ENCODE measurements at regions not wholly inside any gene's neighbourhood (a gene's known extent, or its start where the extent isn't known, plus 50 kb on each side); places are given as distances from the start of the nearest gene placed in this dataset.

DNA sequence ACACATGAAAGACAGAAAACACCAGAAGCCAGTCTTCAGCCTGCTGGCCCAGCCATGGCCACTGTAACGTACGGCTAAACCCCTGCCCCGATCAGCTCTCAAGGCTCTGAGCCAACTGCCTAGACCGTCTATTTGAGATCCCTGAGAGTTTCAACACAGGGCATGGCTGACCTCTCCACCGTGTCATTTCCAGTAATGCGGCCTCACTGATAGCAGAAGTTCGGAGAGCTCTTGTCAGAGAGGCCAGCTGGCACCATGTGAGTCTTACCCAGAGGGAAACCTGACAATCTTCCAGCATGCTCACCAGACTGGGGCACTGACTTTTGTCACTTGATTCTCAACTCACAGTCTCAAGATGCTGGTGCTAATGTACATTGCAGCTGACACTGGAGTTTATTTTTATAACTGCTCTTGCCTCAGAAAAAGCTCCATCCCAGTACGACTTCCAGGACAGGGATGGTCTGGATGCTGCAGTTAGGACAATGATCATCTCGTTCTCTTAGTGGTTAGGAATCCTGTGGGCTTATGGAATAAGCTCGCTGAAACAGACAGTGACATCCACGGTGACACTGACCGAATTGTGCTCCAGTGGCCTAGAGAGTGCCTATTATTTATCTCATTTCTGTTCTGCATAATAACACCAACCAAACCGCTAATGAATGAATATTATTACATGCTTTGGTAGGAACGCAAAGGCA is 372.7 kb downstream of the ICE1 start:
- no peak for DNase-seq

DNA sequence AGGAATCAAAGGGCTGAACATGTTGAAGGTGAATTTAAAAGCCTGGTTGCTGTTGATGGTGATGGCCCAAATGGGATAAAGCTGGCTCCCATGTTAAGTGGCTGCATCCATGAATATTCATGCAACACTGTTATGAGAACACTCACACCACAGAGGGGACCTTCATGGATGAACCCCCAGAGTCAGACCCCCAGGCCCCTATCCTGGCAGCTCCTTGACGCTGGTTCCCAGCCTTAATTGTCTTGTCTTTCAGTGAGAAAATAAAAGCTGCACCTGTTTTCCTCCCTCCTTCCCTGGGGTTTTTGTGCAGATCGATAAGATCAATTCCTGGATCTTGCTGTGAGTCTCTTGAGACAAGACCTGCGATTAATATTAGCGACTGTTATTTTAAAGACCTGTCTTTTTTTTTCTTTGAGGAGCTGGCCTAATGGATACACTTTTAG is 371.7 kb downstream of the ICE1 start:
- no peak for DNase-seq

GRCh38 chr5:5793242-5794117 is 371.0 kb downstream of the ICE1 start:
- no peak for DNase-seq

DNA sequence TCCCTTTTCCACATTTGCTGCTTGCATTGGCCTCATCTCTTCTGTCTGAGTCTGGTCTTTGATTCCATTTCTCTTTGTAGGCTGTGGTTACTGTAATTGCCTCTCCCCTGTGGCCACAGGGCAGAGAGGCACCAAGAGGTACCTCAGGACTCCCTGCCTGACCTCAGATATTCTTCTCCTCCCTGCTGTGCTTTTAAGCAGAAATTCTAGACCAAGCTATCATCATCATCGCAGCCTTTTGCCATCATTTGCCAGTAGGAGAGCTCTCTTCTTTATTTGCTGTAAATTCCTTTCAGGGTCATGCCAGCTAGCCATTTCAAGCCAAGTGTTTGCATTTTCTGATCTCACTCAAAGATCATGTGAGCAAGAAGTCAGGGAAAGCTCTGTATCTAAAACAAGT is 369.6 kb downstream of the ICE1 start:
- DNase-seq, result no peak

GRCh38 chr5:5788793-5789192 is 366.3 kb downstream of the ICE1 start:
- no peak for DNase-seq

GRCh38 chr5:5787373-5787772 is 364.9 kb downstream of the ICE1 start:
- DNase-seq, result no peak

DNA sequence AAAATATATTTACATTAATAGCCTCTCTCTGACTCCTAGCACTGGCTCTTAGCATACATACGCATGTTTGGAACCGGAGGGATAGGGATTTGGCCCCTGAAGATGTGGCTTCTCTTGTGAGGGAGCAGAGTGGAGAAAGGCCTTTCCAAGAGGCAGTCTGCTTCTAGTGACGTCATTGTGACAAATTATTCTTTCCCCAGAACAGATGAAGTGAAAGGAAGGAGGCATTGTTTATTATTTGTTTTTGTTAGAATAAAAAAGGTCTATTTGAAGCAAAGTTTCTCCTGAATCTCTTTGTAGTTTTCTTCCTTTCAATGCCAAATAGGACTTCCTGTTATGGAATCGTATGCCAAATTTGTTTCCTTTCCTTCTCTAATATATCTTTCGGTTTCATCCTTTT is 361.6 kb downstream of the ICE1 start:
- no peak for DNase-seq

DNA sequence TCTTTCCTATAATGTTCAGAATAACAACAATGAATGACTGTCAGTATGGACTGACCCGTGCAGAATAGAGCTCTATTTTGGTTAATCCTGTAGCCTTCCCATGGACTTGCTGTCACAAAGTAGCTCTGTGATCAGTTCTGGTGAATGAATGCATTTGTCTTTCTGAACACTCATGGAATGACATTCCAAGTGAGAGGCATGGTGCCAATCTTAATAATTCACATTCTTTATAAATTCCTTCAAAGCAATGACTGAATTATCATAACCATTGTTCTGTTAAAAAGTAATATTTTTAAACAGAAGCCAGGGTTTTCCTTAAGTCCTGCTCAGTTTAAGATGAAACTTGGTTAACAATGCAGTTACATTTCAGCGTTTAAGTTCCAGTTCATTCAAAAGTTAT is 360.5 kb downstream of the ICE1 start:
- no peak for DNase-seq

GRCh38 chr5:5782402-5782801 is 359.9 kb downstream of the ICE1 start:
- no peak for DNase-seq

DNA sequence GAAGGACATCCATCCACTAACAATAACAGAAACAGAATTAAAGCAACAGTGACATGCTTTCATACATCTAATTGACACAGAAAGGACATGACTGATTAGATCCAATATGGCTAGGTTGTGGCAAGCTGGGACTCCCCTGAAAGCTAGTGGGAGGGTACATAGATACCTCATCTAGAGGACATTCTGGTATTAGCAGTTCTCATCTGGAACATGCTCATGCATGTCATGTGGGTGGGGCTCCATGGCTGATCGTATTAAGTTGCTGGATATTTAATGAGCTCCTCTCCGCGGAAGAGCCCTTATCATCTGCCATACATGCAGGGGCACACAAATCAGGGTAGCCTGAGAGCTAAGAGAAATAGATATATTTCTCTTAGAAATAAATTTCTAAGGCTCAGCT is 358.9 kb downstream of the ICE1 start:
- no peak for DNase-seq

DNA sequence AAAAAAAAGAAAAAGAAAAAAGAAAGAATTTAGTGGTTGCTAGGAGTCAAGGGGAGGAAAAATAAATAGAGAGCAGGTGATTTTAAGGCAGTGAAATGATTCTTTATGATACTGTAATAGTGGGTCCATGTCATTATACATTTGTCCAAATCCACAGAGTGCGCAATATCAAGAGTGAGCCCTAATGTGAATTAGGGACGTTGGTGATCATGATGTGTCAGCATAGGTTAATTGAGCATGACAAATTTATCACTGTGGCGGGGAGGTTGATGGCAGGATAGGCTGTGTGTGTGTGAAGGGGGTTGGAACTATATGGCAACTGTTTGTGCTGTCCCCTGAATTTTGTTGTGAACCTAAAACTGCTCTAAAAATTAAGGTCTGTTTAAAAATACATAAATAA is 357.8 kb downstream of the ICE1 start:
- no peak for DNase-seq

DNA sequence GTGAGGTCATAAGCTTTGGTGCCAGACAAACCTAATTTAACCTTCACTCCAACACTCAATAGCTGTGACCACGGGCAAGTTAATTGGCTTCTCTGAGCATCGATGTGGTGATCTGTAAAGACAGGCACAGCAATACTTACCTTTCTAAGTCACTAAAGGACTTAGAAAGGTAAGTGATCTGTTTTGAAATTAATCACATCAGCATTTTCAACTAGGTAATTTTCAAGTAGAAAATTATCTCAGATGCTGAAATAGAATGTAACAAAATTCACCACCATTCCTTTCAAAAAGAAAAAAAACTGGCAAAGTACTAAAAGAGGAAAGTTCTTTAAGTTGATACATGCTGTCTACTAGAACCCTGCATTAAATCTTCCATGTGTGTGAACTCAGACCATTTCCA is 354.5 kb downstream of the ICE1 start:
- no peak for DNase-seq

GRCh38 chr5:5772202-5772601 is 349.7 kb downstream of the ICE1 start:
- DNase-seq, result no peak

DNA sequence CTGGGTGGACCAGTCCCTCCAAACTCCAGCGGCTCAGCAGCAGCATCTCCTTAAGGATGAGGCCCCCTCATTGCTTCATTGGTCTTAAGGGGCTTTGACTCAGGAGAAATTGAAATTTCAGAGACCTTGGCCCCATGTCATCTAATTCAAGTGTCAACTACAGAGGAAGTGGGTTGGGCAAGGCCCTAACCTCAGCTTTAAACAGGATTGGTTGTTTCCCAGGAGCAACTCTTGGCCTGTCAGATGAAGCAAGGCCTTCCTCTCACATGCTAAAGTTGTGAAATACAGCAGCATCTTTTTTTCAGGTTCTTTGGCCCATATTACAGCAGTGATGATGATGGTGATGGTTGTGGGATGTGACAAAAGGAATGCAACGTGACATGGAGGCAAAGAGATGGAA is 348.3 kb downstream of the ICE1 start:
- no peak for DNase-seq

DNA sequence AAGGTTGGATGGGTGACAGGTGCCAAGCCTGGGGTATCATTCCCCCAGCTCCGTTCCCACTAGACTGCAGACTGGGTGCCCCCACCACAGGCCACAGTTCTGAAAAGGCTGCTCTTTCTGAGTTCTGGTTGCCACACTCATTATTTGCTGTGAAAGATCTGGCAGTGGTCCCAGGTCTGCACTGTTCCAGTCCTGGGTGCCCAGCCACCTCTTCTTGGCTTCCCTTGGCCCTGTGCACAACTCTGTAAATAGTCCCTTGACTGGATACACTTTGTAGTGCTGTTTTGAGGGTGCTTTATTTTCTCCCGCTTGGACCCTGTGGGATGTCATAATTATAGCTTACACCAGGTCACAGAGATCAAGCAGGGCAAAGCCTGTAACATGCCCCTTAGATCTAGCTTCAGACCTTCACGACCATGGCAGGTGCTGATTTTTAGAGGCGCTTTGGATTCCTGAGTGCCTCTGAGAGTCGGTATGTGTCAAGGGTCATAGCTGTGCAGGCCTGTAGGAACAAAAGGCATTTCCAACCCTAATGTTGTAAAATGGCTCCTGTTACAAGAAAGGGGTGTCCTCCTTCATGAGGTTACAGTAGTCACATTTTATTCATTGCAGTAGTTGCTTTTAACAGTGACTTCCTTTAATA is 344.9 kb downstream of the ICE1 start:
- DNase-seq, result no peak

GRCh38 chr5:5765066-5765850 is 342.8 kb downstream of the ICE1 start:
- DNase-seq, result no peak

DNA sequence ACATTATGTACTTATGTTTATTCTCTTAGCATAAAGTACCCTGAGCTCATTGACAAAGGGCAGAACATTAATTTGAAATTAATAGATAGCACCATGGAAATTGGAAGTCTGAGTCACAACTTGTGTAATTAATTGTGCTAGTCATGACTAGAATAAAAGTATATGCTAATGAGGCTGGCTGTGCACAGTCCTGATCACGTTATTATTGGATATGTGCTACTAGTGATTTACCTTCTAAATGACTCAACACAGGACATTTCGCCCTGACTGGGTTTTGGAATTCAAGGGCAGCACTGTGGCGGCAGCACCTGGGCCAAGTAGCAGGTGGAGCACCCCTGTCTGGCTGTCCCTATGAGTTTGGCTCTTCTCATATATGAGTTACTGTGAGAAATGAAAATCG is 341.8 kb downstream of the ICE1 start:
- no peak for DNase-seq

DNA sequence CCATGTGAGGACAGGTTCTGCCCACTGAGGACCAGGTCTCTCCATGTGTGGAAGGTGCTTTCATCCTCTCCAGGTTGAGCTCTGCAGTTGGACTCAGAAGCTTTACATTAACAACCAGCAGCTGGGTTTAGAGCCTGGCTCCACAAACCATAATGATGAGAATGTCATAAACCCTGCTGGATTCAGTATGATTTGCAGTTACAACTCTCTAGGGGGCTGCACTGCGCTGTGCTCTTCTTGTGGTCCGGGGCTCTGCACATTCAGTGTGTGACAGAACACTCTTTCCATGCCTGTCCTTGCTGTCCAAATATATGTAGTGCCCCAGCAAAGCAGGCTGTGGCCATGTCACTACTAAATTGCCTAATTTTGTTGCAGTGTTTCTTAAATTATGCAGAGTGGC is 334.3 kb downstream of the ICE1 start:
- no peak for DNase-seq

GRCh38 chr5:5755888-5756287 is 333.4 kb downstream of the ICE1 start:
- no peak for DNase-seq

GRCh38 chr5:5752844-5753243 is 330.4 kb downstream of the ICE1 start:
- no peak for DNase-seq

GRCh38 chr5:5751987-5752386 is 329.5 kb downstream of the ICE1 start:
- DNase-seq, result no peak

- no peak for DNase-seq
Observed at GRCh38 chr5:5751498-5751897, 329.0 kb downstream of the ICE1 start.
